ENCODE measurements at regions not wholly inside any gene's neighbourhood (a gene's known extent, or its start where the extent isn't known, plus 50 kb on each side); places are given as distances from the start of the nearest gene placed in this dataset.

DNA sequence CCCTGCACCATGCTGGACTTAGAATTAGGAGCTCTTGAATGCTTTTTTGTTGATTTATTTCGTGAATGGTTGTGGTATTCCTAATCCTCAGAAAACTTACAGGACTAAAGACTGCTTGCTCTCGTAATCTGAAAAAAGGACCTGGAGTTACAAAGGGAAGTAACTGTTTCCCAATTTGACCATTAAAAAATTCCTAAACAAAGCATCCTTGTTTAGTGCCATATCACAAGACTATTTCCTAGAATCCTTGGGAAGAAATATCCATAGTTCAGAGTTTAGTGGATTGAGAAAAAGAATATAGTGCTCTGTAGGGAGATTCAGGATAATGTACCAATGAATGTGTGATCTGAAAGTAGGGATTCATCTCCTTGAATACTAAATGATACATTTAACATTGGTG is 186.8 kb downstream of the NDFIP2 start (continued):
- TF ChIP-seq, protein P1, sequence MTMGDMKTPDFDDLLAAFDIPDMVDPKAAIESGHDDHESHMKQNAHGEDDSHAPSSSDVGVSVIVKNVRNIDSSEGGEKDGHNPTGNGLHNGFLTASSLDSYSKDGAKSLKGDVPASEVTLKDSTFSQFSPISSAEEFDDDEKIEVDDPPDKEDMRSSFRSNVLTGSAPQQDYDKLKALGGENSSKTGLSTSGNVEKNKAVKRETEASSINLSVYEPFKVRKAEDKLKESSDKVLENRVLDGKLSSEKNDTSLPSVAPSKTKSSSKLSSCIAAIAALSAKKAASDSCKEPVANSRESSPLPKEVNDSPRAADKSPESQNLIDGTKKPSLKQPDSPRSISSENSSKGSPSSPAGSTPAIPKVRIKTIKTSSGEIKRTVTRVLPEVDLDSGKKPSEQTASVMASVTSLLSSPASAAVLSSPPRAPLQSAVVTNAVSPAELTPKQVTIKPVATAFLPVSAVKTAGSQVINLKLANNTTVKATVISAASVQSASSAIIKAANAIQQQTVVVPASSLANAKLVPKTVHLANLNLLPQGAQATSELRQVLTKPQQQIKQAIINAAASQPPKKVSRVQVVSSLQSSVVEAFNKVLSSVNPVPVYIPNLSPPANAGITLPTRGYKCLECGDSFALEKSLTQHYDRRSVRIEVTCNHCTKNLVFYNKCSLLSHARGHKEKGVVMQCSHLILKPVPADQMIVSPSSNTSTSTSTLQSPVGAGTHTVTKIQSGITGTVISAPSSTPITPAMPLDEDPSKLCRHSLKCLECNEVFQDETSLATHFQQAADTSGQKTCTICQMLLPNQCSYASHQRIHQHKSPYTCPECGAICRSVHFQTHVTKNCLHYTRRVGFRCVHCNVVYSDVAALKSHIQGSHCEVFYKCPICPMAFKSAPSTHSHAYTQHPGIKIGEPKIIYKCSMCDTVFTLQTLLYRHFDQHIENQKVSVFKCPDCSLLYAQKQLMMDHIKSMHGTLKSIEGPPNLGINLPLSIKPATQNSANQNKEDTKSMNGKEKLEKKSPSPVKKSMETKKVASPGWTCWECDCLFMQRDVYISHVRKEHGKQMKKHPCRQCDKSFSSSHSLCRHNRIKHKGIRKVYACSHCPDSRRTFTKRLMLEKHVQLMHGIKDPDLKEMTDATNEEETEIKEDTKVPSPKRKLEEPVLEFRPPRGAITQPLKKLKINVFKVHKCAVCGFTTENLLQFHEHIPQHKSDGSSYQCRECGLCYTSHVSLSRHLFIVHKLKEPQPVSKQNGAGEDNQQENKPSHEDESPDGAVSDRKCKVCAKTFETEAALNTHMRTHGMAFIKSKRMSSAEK (CRISPR knock-in tag; IDR thresholded peaks at IDR 0.05; ENCODE audit: borderline replicate concordance) = no peak
- TF ChIP-seq FOXJ3 (CRISPR knock-in tag; IDR thresholded peaks at IDR 0.05; ENCODE audit: borderline replicate concordance) (no peak), FOXK1 (CRISPR knock-in tag; IDR thresholded peaks at IDR 0.05) (no peak)
- TF ChIP-seq, protein P2, sequence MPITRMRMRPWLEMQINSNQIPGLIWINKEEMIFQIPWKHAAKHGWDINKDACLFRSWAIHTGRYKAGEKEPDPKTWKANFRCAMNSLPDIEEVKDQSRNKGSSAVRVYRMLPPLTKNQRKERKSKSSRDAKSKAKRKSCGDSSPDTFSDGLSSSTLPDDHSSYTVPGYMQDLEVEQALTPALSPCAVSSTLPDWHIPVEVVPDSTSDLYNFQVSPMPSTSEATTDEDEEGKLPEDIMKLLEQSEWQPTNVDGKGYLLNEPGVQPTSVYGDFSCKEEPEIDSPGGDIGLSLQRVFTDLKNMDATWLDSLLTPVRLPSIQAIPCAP (CRISPR knock-in tag; IDR thresholded peaks at IDR 0.05) = no peak

DNA sequence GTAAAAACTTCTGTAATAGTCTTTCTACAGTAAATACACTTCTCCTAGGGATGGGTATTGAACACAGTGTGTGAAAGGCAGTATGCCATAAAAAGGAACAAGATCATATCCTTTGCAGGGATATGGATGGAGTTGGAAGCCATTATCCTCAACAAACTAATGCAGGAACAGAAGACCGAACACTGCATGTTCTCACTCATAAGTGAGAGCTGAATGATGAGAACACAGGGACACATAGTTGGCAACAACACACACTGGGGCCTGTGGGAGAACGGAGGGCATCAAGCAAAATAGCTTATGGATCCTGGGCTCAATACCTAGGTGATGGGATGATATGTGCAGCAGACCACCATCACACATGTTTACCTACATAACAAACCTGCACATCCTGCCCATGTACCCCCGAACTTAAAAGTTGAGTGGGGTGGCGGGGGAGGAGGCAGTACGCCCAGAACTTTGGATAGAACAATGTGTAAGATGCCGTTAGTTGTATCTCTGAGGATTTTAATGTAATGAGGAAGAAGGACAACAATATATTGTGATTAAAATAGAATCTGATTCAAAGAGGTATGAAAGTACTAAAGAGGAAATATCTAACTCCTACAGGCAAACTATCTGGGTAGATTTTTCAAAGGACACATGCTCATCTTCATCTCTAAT is 183.2 kb downstream of the NDFIP2 start:
- Mint-ChIP-seq H3K4me1 (peaks cover 8% of the 10 kb centered on the region), H3K9me3 (peaks cover 4% of the 10 kb centered on the region; the same call in 1 of the 2 replicates), H3K36me3 (no peaks in the 10 kb centered on the region), H3K4me3 (no peak overlapping the region), H3K27ac (no peak overlapping the region), H3K27me3 (ENCODE audit: low read depth) (no peaks in the 10 kb centered on the region)
- POLR2A ChIA-PET = no interaction called here
- ATAC-seq (no peak), DNase-seq (ENCODE audit: low spot score) (no peak)
- TF ChIP-seq MYBL2 (CRISPR knock-in tag; IDR thresholded peaks at IDR 0.05) (no peak), TP53 (CRISPR knock-in tag; IDR thresholded peaks at IDR 0.05) (no peak)
- TF ChIP-seq, protein P3, sequence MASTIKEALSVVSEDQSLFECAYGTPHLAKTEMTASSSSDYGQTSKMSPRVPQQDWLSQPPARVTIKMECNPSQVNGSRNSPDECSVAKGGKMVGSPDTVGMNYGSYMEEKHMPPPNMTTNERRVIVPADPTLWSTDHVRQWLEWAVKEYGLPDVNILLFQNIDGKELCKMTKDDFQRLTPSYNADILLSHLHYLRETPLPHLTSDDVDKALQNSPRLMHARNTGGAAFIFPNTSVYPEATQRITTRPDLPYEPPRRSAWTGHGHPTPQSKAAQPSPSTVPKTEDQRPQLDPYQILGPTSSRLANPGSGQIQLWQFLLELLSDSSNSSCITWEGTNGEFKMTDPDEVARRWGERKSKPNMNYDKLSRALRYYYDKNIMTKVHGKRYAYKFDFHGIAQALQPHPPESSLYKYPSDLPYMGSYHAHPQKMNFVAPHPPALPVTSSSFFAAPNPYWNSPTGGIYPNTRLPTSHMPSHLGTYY (CRISPR knock-in tag; IDR thresholded peaks at IDR 0.05) = no peak
- CTCF ChIA-PET = no interaction called here

DNA sequence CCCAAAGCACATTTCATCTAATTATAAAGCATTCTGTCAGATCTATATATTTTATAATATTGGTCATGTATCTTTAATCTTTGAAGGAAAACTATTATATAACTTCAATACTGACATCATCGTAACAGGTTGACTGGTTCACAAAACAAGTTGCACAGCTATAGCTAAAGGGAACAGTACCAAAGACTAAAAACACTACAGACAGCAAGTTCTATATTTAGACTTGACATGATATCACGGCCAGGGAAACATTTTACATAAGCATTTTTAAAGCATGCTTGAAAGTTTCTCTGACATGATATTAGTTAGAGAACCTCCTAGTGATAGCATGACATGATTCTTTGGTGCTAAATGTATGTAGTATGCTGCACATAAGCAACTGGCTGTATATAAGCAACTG is 182.5 kb downstream of the NDFIP2 start:
- POLR2A ChIA-PET = no interaction called here
- Mint-ChIP-seq H3K27me3 (ENCODE audit: low read depth) (no peaks in the 10 kb centered on the region), H3K4me1 (peaks cover 13% of the 10 kb centered on the region), H3K27ac (no peak overlapping the region), H3K9me3 (peaks cover 4% of the 10 kb centered on the region; the same call in 1 of the 2 replicates), H3K36me3 (no peaks in the 10 kb centered on the region), H3K4me3 (no peak overlapping the region)
- ATAC-seq = no peak
- no peak for DNase-seq (ENCODE audit: low spot score)
- CTCF ChIA-PET = no interaction called here
- no peak for TF ChIP-seq ZNF219 (CRISPR knock-in tag; IDR thresholded peaks at IDR 0.05; ENCODE audit: borderline replicate concordance)
- TF ChIP-seq ZNF263 (CRISPR knock-in tag; IDR thresholded peaks at IDR 0.05; ENCODE audit: low read depth) = no peak
- no peak for TF ChIP-seq MXD4 (CRISPR knock-in tag; IDR thresholded peaks at IDR 0.05; ENCODE audit: borderline replicate concordance)
- TF ChIP-seq RORB (CRISPR knock-in tag; IDR thresholded peaks at IDR 0.05) = no peak

DNA sequence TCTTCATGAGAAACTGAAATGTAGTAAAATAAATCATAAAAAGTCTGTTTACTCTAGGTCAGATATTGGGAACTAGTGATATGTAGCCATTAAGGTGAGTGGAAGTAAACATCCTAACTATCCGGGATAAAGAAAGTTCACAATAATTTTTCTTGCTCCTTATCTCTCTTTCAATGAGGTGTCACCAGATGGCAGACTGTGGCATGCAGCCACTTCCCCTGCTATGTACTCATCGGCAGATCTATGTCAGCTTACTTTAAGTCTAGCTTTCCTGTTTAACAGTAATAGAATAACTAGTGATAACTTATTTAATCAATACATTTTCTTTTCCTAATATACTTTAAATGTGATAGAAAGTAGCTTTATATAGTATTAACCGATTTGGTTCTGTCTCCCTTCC is 181.9 kb downstream of the NDFIP2 start:
- ChIA-PET POLR2A (no interaction called here), CTCF (interaction anchor here (1.0 kb wide), 1 partner anchor 16 kb away, joined by 3 read pairs; no protein-coding TSS in a partner anchor)
- peaks cover 4% of the 10 kb centered on the region; the same call in 1 of the 2 replicates for H3K9me3 Mint-ChIP-seq
- peaks cover 15% of the 10 kb centered on the region for H3K4me1 Mint-ChIP-seq
- H3K36me3 Mint-ChIP-seq = no peaks in the 10 kb centered on the region
- H3K4me3 Mint-ChIP-seq = no peak overlapping the region
- ATAC-seq (no peak), DNase-seq (ENCODE audit: low spot score) (no peak)
- no peaks in the 10 kb centered on the region for H3K27me3 Mint-ChIP-seq (ENCODE audit: low read depth)
- no peak overlapping the region for H3K27ac Mint-ChIP-seq
- TF ChIP-seq FOXK1 (CRISPR knock-in tag; IDR thresholded peaks at IDR 0.05) (no peak), GTF2I (CRISPR knock-in tag; conservative IDR thresholded peaks at IDR 0.05) (no peak), NR3C1 (CRISPR knock-in tag; conservative IDR thresholded peaks at IDR 0.05; ENCODE audit: low read depth) (no peak), ZNF416 (CRISPR knock-in tag; IDR thresholded peaks at IDR 0.05) (no peak), RORB (CRISPR knock-in tag; IDR thresholded peaks at IDR 0.05) (no peak)
- TF ChIP-seq, protein P4, sequence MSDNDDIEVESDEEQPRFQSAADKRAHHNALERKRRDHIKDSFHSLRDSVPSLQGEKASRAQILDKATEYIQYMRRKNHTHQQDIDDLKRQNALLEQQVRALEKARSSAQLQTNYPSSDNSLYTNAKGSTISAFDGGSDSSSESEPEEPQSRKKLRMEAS (CRISPR knock-in tag; IDR thresholded peaks at IDR 0.05) = no peak
- TF ChIP-seq, protein P5, sequence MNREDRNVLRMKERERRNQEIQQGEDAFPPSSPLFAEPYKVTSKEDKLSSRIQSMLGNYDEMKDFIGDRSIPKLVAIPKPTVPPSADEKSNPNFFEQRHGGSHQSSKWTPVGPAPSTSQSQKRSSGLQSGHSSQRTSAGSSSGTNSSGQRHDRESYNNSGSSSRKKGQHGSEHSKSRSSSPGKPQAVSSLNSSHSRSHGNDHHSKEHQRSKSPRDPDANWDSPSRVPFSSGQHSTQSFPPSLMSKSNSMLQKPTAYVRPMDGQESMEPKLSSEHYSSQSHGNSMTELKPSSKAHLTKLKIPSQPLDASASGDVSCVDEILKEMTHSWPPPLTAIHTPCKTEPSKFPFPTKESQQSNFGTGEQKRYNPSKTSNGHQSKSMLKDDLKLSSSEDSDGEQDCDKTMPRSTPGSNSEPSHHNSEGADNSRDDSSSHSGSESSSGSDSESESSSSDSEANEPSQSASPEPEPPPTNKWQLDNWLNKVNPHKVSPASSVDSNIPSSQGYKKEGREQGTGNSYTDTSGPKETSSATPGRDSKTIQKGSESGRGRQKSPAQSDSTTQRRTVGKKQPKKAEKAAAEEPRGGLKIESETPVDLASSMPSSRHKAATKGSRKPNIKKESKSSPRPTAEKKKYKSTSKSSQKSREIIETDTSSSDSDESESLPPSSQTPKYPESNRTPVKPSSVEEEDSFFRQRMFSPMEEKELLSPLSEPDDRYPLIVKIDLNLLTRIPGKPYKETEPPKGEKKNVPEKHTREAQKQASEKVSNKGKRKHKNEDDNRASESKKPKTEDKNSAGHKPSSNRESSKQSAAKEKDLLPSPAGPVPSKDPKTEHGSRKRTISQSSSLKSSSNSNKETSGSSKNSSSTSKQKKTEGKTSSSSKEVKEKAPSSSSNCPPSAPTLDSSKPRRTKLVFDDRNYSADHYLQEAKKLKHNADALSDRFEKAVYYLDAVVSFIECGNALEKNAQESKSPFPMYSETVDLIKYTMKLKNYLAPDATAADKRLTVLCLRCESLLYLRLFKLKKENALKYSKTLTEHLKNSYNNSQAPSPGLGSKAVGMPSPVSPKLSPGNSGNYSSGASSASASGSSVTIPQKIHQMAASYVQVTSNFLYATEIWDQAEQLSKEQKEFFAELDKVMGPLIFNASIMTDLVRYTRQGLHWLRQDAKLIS (CRISPR knock-in tag; IDR thresholded peaks at IDR 0.05; ENCODE audit: borderline replicate concordance) = no peak
- TF ChIP-seq, protein P6, sequence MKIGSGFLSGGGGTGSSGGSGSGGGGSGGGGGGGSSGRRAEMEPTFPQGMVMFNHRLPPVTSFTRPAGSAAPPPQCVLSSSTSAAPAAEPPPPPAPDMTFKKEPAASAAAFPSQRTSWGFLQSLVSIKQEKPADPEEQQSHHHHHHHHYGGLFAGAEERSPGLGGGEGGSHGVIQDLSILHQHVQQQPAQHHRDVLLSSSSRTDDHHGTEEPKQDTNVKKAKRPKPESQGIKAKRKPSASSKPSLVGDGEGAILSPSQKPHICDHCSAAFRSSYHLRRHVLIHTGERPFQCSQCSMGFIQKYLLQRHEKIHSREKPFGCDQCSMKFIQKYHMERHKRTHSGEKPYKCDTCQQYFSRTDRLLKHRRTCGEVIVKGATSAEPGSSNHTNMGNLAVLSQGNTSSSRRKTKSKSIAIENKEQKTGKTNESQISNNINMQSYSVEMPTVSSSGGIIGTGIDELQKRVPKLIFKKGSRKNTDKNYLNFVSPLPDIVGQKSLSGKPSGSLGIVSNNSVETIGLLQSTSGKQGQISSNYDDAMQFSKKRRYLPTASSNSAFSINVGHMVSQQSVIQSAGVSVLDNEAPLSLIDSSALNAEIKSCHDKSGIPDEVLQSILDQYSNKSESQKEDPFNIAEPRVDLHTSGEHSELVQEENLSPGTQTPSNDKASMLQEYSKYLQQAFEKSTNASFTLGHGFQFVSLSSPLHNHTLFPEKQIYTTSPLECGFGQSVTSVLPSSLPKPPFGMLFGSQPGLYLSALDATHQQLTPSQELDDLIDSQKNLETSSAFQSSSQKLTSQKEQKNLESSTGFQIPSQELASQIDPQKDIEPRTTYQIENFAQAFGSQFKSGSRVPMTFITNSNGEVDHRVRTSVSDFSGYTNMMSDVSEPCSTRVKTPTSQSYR (CRISPR knock-in tag; IDR thresholded peaks at IDR 0.05) = no peak
